ENCODE measurements at regions not wholly inside any gene's neighbourhood (a gene's known extent, or its start where the extent isn't known, plus 50 kb on each side); places are given as distances from the start of the nearest gene placed in this dataset.

GRCh38 chr2:236853585-236854051 is 232.1 kb upstream of the COPS8 start:
- H3K36me3 ChIP-seq (ENCODE audit: control insufficient read depth, insufficient read depth, low read length), result no peaks in the 10 kb centered on the region
- H3K4me1 ChIP-seq (ENCODE audit: control insufficient read depth, insufficient read depth, low read length), result no peaks in the 10 kb centered on the region
- no peak overlapping the region for H3K9ac ChIP-seq (ENCODE audit: low read length)
- H3K27me3 ChIP-seq (ENCODE audit: control insufficient read depth, insufficient read depth, low read length), result no peaks in the 10 kb centered on the region
- no peak overlapping the region for H3K4me3 ChIP-seq (ENCODE audit: low read length)
- H3K9me3 ChIP-seq (ENCODE audit: control insufficient read depth, low read length), result no peaks in the 10 kb centered on the region

GRCh38 chr2:236855176-236855865 is 230.4 kb upstream of the COPS8 start:
- H3K4me3 ChIP-seq (ENCODE audit: low read length), result no peak overlapping the region
- H3K4me1 ChIP-seq (ENCODE audit: control insufficient read depth, insufficient read depth, low read length), result no peaks in the 10 kb centered on the region
- no peak overlapping the region for H3K9ac ChIP-seq (ENCODE audit: low read length)
- H3K27me3 ChIP-seq (ENCODE audit: control insufficient read depth, insufficient read depth, low read length), result no peaks in the 10 kb centered on the region
- no peaks in the 10 kb centered on the region for H3K36me3 ChIP-seq (ENCODE audit: control insufficient read depth, insufficient read depth, low read length)
- no peaks in the 10 kb centered on the region for H3K9me3 ChIP-seq (ENCODE audit: control insufficient read depth, low read length)

GRCh38 chr2:236855866-236856847 is 229.5 kb upstream of the COPS8 start:
- H3K9me3 ChIP-seq (ENCODE audit: control insufficient read depth, low read length), result no peaks in the 10 kb centered on the region
- no peak overlapping the region for H3K4me3 ChIP-seq (ENCODE audit: low read length)
- H3K4me1 ChIP-seq (ENCODE audit: control insufficient read depth, insufficient read depth, low read length), result no peaks in the 10 kb centered on the region
- H3K9ac ChIP-seq (ENCODE audit: low read length), result no peak overlapping the region
- no peaks in the 10 kb centered on the region for H3K27me3 ChIP-seq (ENCODE audit: control insufficient read depth, insufficient read depth, low read length)
- no peaks in the 10 kb centered on the region for H3K36me3 ChIP-seq (ENCODE audit: control insufficient read depth, insufficient read depth, low read length)

- Histone ChIP-seq H3K27me3 (ENCODE audit: control insufficient read depth, insufficient read depth, low read length) (no peaks in the 10 kb centered on the region), H3K4me3 (ENCODE audit: low read length) (no peak overlapping the region), H3K36me3 (ENCODE audit: control insufficient read depth, insufficient read depth, low read length) (no peaks in the 10 kb centered on the region), H3K9ac (ENCODE audit: low read length) (no peak overlapping the region), H3K4me1 (ENCODE audit: control insufficient read depth, insufficient read depth, low read length) (no peaks in the 10 kb centered on the region), H3K9me3 (ENCODE audit: control insufficient read depth, low read length) (no peaks in the 10 kb centered on the region)
These were observed 228.8 kb upstream of the COPS8 start for GRCh38 chr2:236856848-236857235.

- Histone ChIP-seq H3K4me3 (ENCODE audit: low read length) (no peak overlapping the region), H3K9ac (ENCODE audit: low read length) (no peak overlapping the region), H3K27me3 (ENCODE audit: control insufficient read depth, insufficient read depth, low read length) (no peaks in the 10 kb centered on the region), H3K4me1 (ENCODE audit: control insufficient read depth, insufficient read depth, low read length) (no peaks in the 10 kb centered on the region), H3K36me3 (ENCODE audit: control insufficient read depth, insufficient read depth, low read length) (no peaks in the 10 kb centered on the region), H3K9me3 (ENCODE audit: control insufficient read depth, low read length) (no peaks in the 10 kb centered on the region)
These were observed 228.4 kb upstream of the COPS8 start for GRCh38 chr2:236857246-236857645.

GRCh38 chr2:236857781-236858180 is 227.9 kb upstream of the COPS8 start:
- Histone ChIP-seq H3K9me3 (ENCODE audit: control insufficient read depth, low read length) (no peaks in the 10 kb centered on the region), H3K36me3 (ENCODE audit: control insufficient read depth, insufficient read depth, low read length) (no peaks in the 10 kb centered on the region)

DNA sequence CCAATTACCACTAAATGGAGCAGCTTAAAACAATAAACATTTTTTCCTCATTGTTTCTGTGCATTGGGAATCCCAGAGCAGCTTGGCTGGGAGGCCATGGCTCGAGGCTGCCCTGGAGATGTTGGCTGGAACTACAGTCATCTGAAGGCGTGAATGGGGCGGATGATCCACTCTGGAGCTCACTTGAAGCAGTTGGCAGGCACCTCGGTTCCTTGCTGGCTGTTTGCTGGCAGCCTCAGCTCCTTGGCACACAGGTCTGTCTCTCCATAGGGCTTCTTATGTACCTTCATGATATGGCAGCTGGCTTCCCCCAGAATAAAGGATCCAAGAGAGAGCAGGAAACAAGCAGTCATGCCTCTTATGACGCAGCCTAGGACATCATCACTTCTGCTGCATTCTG is 227.0 kb upstream of the COPS8 start:
- H3K9me3 ChIP-seq (ENCODE audit: control insufficient read depth, low read length), result no peaks in the 10 kb centered on the region
- no peaks in the 10 kb centered on the region for H3K27me3 ChIP-seq (ENCODE audit: control insufficient read depth, insufficient read depth, low read length)
- H3K4me1 ChIP-seq (ENCODE audit: control insufficient read depth, insufficient read depth, low read length), result no peaks in the 10 kb centered on the region
- no peak overlapping the region for H3K9ac ChIP-seq (ENCODE audit: low read length)
- no peaks in the 10 kb centered on the region for H3K36me3 ChIP-seq (ENCODE audit: control insufficient read depth, insufficient read depth, low read length)
- no peak overlapping the region for H3K4me3 ChIP-seq (ENCODE audit: low read length)

More at GRCh38 chr2:236857781-236858180, 227.9 kb upstream of the COPS8 start:
- no peaks in the 10 kb centered on the region for H3K27me3 ChIP-seq (ENCODE audit: control insufficient read depth, insufficient read depth, low read length)
- H3K4me3 ChIP-seq (ENCODE audit: low read length), result no peak overlapping the region
- H3K4me1 ChIP-seq (ENCODE audit: control insufficient read depth, insufficient read depth, low read length), result no peaks in the 10 kb centered on the region
- H3K9ac ChIP-seq (ENCODE audit: low read length), result no peak overlapping the region

DNA sequence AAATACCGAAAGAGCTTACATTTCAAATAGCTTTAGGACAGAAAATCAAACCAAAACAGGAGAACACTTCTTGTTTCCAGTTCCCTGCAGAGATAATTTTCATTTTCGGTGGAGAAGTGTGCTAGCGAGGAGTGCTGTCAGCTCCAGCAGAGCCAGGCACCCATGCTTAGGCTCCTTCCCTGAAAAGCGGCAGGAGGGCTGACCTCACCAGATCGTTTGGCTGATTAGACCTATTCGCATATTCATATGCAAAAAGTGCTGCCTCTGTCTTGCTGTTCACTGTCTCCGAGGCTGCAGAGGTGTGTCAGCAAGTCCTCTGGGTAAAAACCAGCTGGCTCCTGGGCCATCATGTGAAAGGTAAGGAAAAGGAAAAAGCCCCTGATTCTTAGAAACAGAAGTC is 225.8 kb upstream of the COPS8 start:
- Histone ChIP-seq H3K4me1 (ENCODE audit: control insufficient read depth, insufficient read depth, low read length) (no peaks in the 10 kb centered on the region), H3K27me3 (ENCODE audit: control insufficient read depth, insufficient read depth, low read length) (no peaks in the 10 kb centered on the region), H3K9me3 (ENCODE audit: control insufficient read depth, low read length) (no peaks in the 10 kb centered on the region), H3K4me3 (ENCODE audit: low read length) (no peak overlapping the region), H3K36me3 (ENCODE audit: control insufficient read depth, insufficient read depth, low read length) (no peaks in the 10 kb centered on the region), H3K9ac (ENCODE audit: low read length) (no peak overlapping the region)

DNA sequence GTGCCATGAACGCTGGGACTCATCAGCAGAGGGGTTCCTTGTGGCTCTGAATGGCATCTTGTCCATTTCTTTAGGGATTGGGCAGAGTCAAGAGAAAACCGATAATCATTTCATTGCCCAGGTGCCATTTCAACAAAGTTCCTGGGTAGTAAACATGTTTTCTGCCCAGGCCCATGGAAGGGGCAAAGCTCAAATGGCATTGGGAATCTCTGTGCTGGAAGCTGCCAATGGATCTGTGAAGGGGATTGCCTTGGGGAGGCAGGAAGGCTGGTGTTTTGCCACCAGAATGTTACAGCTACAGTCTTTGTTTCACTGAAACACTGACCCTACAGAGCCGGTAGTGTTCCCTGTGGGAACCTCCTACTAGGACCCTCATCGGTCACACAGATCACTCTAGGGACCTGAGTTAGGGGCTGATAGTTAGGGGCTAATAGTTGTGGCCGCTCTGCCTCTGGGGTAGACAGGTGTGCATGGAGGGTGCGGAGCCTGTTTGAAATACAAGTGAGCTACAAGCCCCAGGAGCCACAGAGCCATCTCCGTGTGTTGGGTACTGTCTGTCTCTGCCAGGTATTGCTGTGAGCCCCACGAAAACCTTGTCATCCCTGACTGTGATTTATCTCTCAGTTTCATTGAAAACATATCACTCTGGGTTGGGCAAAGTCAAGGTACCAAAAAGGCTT is 224.4 kb upstream of the COPS8 start:
- no peak overlapping the region for H3K9ac ChIP-seq (ENCODE audit: low read length)
- no peaks in the 10 kb centered on the region for H3K4me1 ChIP-seq (ENCODE audit: control insufficient read depth, insufficient read depth, low read length)
- H3K27me3 ChIP-seq (ENCODE audit: control insufficient read depth, insufficient read depth, low read length), result no peaks in the 10 kb centered on the region
- no peaks in the 10 kb centered on the region for H3K36me3 ChIP-seq (ENCODE audit: control insufficient read depth, insufficient read depth, low read length)
- no peak overlapping the region for H3K4me3 ChIP-seq (ENCODE audit: low read length)
- H3K9me3 ChIP-seq (ENCODE audit: control insufficient read depth, low read length), result no peaks in the 10 kb centered on the region

GRCh38 chr2:236861944-236862343 is 223.7 kb upstream of the COPS8 start:
- Histone ChIP-seq H3K27me3 (ENCODE audit: control insufficient read depth, insufficient read depth, low read length) (no peaks in the 10 kb centered on the region), H3K9ac (ENCODE audit: low read length) (no peak overlapping the region), H3K36me3 (ENCODE audit: control insufficient read depth, insufficient read depth, low read length) (no peaks in the 10 kb centered on the region), H3K9me3 (ENCODE audit: control insufficient read depth, low read length) (no peaks in the 10 kb centered on the region), H3K4me3 (ENCODE audit: low read length) (no peak overlapping the region), H3K4me1 (ENCODE audit: control insufficient read depth, insufficient read depth, low read length) (no peaks in the 10 kb centered on the region)

GRCh38 chr2:236862526-236862925 is 223.2 kb upstream of the COPS8 start:
- no peak overlapping the region for H3K9ac ChIP-seq (ENCODE audit: low read length)
- H3K36me3 ChIP-seq (ENCODE audit: control insufficient read depth, insufficient read depth, low read length), result no peaks in the 10 kb centered on the region
- no peaks in the 10 kb centered on the region for H3K9me3 ChIP-seq (ENCODE audit: control insufficient read depth, low read length)
- H3K27me3 ChIP-seq (ENCODE audit: control insufficient read depth, insufficient read depth, low read length), result no peaks in the 10 kb centered on the region
- H3K4me1 ChIP-seq (ENCODE audit: control insufficient read depth, insufficient read depth, low read length), result no peaks in the 10 kb centered on the region
- H3K4me3 ChIP-seq (ENCODE audit: low read length), result no peak overlapping the region

Data from mucosa of stomach (tissue), 1 donor.